Fibroblast of villous mesenchyme (primary cell): ENCODE measurements at regions not wholly inside any gene's neighbourhood (a gene's known extent, or its start where the extent isn't known, plus 50 kb on each side); places are given as distances from the start of the nearest gene placed in this dataset.

Source experiments
- DNase-seq: peaks from one replicate; pipeline ENCODE4 v3.0.0-alpha.2; 2010; ENCODE audit warnings: low read depth
- H3K4me3 ChIP-seq: 2 replicates; pipeline ENCODE4 v1.5.1; 2011; ENCODE audit warnings: low read depth, mild to moderate bottlenecking, low read length
- TF ChIP-seq, protein P1 (sequence below): IDR thresholded peaks from 2 replicates; pipeline ENCODE4 v1.5.1; 2012; ENCODE audit warnings: low read depth, mild to moderate bottlenecking, low read length; ENCODE audit not compliant: insufficient read depth

DNA sequence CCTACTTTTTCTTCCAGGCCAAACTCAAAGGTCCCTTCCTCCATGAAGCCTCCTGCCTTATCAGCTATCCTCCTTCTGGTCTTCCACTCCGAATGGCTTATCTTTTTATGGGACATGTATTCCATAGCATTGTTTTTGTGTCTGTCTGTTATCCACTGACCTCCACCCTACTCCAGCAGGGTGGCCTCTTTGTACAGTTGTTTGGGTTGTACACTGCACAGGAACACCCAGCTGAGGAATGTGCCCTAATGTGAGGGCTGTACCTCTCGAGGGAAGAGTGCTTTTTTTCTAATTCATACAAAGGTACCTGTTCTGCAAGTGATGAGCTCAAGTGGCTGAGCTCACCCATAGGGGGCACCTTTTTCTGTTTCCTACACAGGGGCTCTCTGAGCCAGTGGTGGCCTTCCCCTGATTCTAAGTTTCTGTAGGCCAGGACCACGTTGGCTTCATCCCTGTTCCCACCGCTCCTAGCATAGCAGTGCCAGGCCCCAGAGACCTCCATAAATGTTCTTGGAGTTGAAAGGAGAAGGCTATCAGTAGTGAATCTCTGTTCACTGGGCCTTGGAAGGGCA, 108.2 kb downstream of the FOXD2 start:
- H3K4me3 ChIP-seq, result no peak overlapping the region
- no peak for DNase-seq
- TF ChIP-seq, protein P1, sequence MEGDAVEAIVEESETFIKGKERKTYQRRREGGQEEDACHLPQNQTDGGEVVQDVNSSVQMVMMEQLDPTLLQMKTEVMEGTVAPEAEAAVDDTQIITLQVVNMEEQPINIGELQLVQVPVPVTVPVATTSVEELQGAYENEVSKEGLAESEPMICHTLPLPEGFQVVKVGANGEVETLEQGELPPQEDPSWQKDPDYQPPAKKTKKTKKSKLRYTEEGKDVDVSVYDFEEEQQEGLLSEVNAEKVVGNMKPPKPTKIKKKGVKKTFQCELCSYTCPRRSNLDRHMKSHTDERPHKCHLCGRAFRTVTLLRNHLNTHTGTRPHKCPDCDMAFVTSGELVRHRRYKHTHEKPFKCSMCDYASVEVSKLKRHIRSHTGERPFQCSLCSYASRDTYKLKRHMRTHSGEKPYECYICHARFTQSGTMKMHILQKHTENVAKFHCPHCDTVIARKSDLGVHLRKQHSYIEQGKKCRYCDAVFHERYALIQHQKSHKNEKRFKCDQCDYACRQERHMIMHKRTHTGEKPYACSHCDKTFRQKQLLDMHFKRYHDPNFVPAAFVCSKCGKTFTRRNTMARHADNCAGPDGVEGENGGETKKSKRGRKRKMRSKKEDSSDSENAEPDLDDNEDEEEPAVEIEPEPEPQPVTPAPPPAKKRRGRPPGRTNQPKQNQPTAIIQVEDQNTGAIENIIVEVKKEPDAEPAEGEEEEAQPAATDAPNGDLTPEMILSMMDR, result no peak

DNA sequence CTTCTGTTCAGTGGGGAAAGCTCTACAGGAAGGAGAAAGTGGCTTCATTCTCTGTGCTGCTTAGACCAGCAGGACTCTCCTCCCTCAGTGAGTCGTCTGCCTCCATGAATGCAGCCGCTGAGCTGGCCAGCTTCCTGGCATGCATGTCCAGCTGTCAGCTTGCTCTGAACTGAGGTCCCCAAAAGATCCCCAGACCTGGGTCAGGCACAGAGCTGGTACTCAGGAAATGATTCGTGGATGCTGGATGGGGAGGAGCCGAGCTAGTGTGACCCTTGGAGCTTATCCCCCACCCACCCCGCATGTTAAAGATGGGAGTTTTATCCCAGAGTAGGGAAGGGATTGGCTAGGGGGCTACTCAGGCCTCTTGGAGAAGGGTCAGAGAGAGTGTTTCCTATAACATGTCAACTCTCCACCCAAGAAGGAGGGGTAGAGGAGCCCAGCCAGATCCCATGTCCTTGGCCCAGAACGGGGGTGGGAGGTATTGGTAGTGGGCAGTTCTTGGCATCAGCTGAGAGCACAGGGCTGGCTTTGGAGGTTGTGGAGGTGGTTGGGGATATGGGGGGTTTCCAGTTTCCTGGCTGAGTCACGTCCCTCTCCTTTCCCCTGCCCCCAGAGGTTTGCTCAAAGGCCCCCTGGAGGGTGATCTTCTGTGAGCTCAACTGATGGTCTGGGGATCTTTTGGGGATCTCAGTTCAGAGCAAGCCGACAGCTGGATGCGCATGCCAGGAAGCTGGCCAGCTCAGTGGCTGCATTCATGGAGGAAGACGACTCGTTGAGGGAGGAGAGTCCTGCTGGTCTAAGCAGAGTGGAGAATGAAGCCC, 110.1 kb downstream of the FOXD2 start:
- DNase-seq, result no peak
- TF ChIP-seq, protein P1, result no peak
- no peak overlapping the region for H3K4me3 ChIP-seq

DNA sequence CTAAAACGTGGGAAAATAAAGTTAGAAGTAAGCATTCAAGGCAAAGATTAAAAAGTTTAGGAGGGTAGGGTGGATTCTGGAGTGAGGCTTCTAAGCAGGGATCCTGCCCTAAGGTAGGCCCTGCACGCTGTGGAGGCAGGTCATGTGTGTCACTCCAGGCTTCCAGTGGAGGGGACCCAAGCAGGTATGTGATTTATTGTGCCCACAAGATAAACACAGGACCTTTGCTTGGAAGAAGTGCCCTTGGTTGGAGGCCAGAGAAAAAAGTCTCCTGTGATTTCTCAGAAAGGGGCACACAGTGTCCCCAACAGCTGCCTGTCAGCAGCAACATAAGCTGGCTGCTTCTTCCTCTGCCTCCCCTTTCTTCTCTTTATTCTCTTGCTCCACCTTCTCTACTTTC, 110.8 kb downstream of the FOXD2 start:
- TF ChIP-seq, protein P1, result no peak
- DNase-seq, result no peak
- H3K4me3 ChIP-seq, result no peak overlapping the region

DNA sequence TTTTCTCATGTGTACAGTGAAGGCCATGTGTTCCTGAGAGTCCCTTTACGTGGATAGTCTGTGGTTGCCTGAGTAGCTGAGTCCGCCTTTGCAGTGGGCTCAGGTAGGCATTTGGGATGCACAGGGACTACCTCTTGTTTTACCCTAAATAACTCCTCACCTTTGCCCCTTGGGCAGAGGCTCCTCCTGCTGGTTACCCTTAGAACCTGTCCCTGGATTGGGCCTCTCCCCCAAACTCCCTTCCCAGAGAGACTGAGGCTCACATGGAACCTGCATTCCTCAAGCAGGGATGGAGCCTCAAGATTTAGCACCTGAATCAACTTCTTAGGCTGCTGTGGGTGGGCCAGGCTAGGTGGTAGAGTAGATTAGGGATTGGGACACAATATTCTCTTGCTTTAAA, 111.7 kb downstream of the FOXD2 start:
- H3K4me3 ChIP-seq, result no peak overlapping the region
- DNase-seq, result no peak
- TF ChIP-seq, protein P1, result no peak

DNA sequence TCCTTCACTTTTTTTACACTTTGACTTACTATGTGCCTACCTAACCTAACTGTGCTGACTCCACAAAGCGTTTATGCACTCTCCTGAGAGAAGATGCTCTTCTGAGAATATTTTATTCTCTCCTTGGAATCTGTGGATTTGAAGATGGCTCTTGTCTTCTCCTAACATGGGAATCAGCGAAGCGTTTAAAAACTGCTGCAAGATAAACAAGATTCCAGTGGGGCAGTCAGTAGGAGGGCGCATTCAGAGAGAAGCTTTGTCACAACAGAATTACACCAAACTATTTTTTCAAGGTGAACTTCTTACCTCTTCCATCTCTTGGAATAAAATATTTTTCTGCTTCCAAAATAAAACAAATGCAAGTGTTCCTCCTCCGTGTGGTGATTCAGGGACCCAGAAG, 113.1 kb downstream of the FOXD2 start:
- TF ChIP-seq, protein P1, result no peak
- no peak overlapping the region for H3K4me3 ChIP-seq
- no peak for DNase-seq

DNA sequence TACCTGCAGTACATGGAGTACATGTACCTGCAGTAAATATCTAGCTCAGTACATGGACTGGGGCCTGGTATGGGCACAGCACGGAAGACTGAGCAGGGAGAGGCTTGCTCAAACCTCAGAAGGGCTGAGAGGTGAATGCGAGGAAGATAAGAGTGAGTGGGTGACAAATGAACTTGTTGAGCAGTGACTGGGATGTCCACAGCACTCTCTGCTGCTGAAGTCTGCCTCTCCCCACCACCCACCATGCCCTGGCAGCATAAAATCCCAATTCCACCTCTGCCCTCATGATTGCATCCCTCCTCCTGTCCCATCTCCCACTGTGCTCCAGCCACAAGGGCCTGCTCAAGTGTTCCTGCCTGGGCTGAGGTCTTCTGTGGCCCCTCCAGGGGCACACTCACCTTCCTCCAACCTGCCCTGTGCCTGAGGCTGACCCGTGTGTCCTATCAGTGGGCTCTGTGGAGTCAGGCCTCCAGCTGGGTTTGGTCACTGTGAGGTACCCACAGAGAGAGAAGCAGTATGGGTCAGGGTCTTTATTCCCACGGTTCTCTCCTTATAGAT, 114.2 kb downstream of the FOXD2 start:
- H3K4me3 ChIP-seq, result no peak overlapping the region
- TF ChIP-seq, protein P1, result no peak
- no peak for DNase-seq

DNA sequence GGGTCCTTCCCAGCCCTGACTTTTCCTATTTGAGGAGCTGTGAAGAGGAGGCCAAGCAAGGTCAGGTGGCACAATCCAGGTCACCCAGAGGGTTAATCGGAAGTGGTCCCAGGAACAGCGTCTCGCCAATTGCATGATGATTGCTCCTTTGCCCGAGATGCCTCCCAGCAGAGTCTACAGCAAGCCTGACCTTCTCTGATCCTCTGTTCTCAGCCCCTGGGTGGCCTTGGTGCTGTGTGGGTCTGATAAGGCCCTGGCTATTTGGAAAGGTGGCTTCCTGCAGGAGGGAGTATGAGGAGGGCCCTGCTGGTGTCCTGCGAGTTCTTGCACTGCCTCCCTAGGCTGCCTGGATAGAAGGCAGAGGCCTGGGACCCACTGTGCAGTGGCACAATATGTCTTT, 116.2 kb downstream of the FOXD2 start:
- DNase-seq, result no peak
- H3K4me3 ChIP-seq, result no peak overlapping the region
- TF ChIP-seq, protein P1, result no peak
